ENCODE measurements at regions not wholly inside any gene's neighbourhood (a gene's known extent, or its start where the extent isn't known, plus 50 kb on each side); places are given as distances from the start of the nearest gene placed in this dataset.
"Not testable (repeated sequence)": the region's sequence is repeated elsewhere in the genome, so short reads cannot be mapped to it uniquely, and the experiment has no call there.

- intact Hi-C loops (cut with DNase I): no loop called here
- DNase-seq: no peak
Measured at GRCh38 chr12:83676781-83677295, 990.1 kb downstream of the TMTC2 start.

- no peak for DNase-seq
- intact Hi-C loops (cut with DNase I): no loop called here
Measured at GRCh38 chr12:83666690-83667089, 980.0 kb downstream of the TMTC2 start.

GRCh38 chr12:83665634-83666218, 979.0 kb downstream of the TMTC2 start:
- no peak for DNase-seq
- intact Hi-C loops (cut with DNase I): no loop called here

- no peak for DNase-seq
Measured at GRCh38 chr12:83664650-83665049, 977.9 kb downstream of the TMTC2 start.

GRCh38 chr12:83660727-83661358, 974.1 kb downstream of the TMTC2 start:
- DNase-seq: no peak
- intact Hi-C loops (cut with DNase I): no loop called here

More at GRCh38 chr12:83664650-83665049, 977.9 kb downstream of the TMTC2 start:
- intact Hi-C loops (cut with DNase I): no loop called here

GRCh38 chr12:83659321-83659720, 972.6 kb downstream of the TMTC2 start:
- no peak for DNase-seq
- intact Hi-C loops (cut with DNase I): no loop called here

- intact Hi-C loops (cut with DNase I): no loop called here
- DNase-seq: no peak
Measured at GRCh38 chr12:83656004-83656403, 969.3 kb downstream of the TMTC2 start.

- DNase-seq: no peak
- intact Hi-C loops (cut with DNase I): no loop called here
Measured at GRCh38 chr12:83642205-83642604, 955.5 kb downstream of the TMTC2 start.

- intact Hi-C loops (cut with DNase I): no loop called here
- no peak for DNase-seq
Measured at GRCh38 chr12:83641789-83642188, 955.1 kb downstream of the TMTC2 start.

- DNase-seq: no peak
- intact Hi-C loops (cut with DNase I): no loop called here
Measured at GRCh38 chr12:83634726-83635267, 948.1 kb downstream of the TMTC2 start.

- intact Hi-C loops (cut with DNase I): no loop called here
- no peak for DNase-seq
Measured at GRCh38 chr12:83630526-83630925, 943.8 kb downstream of the TMTC2 start.

- DNase-seq: no peak
- intact Hi-C loops (cut with DNase I): no loop called here
Measured at GRCh38 chr12:83629931-83630330, 943.2 kb downstream of the TMTC2 start.

GRCh38 chr12:83622205-83622604, 935.5 kb downstream of the TMTC2 start:
- DNase-seq: no peak
- intact Hi-C loops (cut with DNase I): no loop called here

GRCh38 chr12:83619973-83620372, 933.3 kb downstream of the TMTC2 start:
- DNase-seq: no peak
- intact Hi-C loops (cut with DNase I): no loop called here

- no peak for DNase-seq
- intact Hi-C loops (cut with DNase I): no loop called here
Measured at GRCh38 chr12:83615152-83615551, 928.4 kb downstream of the TMTC2 start.

- intact Hi-C loops (cut with DNase I): no loop called here
- no peak for DNase-seq
Measured at GRCh38 chr12:83613586-83614110, 926.9 kb downstream of the TMTC2 start.

GRCh38 chr12:83603106-83603505, 916.4 kb downstream of the TMTC2 start:
- no peak for DNase-seq
- intact Hi-C loops (cut with DNase I): no loop called here

- intact Hi-C loops (cut with DNase I): no loop called here
- no peak for DNase-seq
Measured at GRCh38 chr12:83575326-83575725, 888.6 kb downstream of the TMTC2 start.

- DNase-seq: no peak
- intact Hi-C loops (cut with DNase I): no loop called here
Measured at GRCh38 chr12:83574142-83574541, 887.4 kb downstream of the TMTC2 start.

GRCh38 chr12:83573671-83574070, 887.0 kb downstream of the TMTC2 start:
- intact Hi-C loops (cut with DNase I): no loop called here
- DNase-seq: no peak

GRCh38 chr12:83559650-83560049, 872.9 kb downstream of the TMTC2 start:
- DNase-seq: no peak
- intact Hi-C loops (cut with DNase I): no loop called here

GRCh38 chr12:83556040-83556439, 869.3 kb downstream of the TMTC2 start:
- intact Hi-C loops (cut with DNase I): not testable (repeated sequence)
- DNase-seq: peak in 2 of 10 donors; percentile 22 to 57
